Endothelial cell (in vitro differentiated cells): ENCODE measurements at regions not wholly inside any gene's neighbourhood (a gene's known extent, or its start where the extent isn't known, plus 50 kb on each side); places are given as distances from the start of the nearest gene placed in this dataset.

Source experiments
- DNase-seq: peaks from one replicate; pipeline ENCODE4 v3.0.0; 2021; ENCODE audit warnings: low spot score
- H3K27ac Mint-ChIP-seq: one replicate; pipeline ENCODE4 v1.8.0; 2021; ENCODE audit warnings: mixed read lengths, inconsistent platforms; ENCODE audit not compliant: unreplicated experiment
- H3K27me3 Mint-ChIP-seq: one replicate; pipeline ENCODE4 v1.8.0; 2021; ENCODE audit warnings: mild to moderate bottlenecking, moderate library complexity, mixed read lengths, inconsistent platforms; ENCODE audit not compliant: unreplicated experiment
- H3K36me3 Mint-ChIP-seq: one replicate; pipeline ENCODE4 v1.8.0; 2021; ENCODE audit warnings: mild to moderate bottlenecking, low read depth, mixed read lengths, inconsistent platforms; ENCODE audit not compliant: unreplicated experiment
- H3K4me1 Mint-ChIP-seq: one replicate; pipeline ENCODE4 v1.8.0; 2021; ENCODE audit warnings: mild to moderate bottlenecking, mixed read lengths, inconsistent platforms; ENCODE audit not compliant: unreplicated experiment
- H3K4me3 Mint-ChIP-seq: one replicate; pipeline ENCODE4 v1.8.0; 2021; ENCODE audit warnings: mild to moderate bottlenecking, mixed read lengths, inconsistent platforms; ENCODE audit not compliant: unreplicated experiment
- H3K9me3 Mint-ChIP-seq: one replicate; pipeline ENCODE4 v1.8.0; 2021; ENCODE audit warnings: mixed read lengths, inconsistent platforms; ENCODE audit not compliant: unreplicated experiment
- TF ChIP-seq, protein P1 (sequence below): fragments of 200-600 bp; sonication (generic); IDR thresholded peaks from one replicate; pipeline ENCODE4 v1.5.0; 2021; ENCODE audit warnings: antibody characterized with exemption; ENCODE audit not compliant: unreplicated experiment

DNA sequence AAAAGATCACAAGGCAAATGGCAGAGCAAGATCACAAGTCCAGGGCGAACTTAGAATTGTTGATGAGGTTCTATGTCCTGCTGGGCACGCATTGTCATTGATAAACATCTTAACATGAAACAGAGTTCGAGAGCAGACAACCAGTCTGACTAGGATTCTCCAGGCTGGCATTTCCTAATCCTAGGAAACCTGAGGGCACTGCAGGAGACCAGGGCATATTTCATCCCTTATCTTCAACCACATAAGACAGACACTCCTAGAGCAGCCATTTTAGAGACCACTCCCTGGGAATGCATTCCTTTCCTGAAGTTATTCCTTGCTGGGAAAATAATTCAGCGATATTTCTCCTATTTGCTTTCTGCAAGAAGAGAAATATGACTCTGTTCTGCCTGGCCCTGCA, 1199.9 kb downstream of the SI start:
- H3K27ac Mint-ChIP-seq = no peak overlapping the region
- H3K27me3 Mint-ChIP-seq = peaks cover 1% of the 10 kb centered on the region
- no peak for DNase-seq
- H3K9me3 Mint-ChIP-seq = no peaks in the 10 kb centered on the region
- TF ChIP-seq, protein P1, sequence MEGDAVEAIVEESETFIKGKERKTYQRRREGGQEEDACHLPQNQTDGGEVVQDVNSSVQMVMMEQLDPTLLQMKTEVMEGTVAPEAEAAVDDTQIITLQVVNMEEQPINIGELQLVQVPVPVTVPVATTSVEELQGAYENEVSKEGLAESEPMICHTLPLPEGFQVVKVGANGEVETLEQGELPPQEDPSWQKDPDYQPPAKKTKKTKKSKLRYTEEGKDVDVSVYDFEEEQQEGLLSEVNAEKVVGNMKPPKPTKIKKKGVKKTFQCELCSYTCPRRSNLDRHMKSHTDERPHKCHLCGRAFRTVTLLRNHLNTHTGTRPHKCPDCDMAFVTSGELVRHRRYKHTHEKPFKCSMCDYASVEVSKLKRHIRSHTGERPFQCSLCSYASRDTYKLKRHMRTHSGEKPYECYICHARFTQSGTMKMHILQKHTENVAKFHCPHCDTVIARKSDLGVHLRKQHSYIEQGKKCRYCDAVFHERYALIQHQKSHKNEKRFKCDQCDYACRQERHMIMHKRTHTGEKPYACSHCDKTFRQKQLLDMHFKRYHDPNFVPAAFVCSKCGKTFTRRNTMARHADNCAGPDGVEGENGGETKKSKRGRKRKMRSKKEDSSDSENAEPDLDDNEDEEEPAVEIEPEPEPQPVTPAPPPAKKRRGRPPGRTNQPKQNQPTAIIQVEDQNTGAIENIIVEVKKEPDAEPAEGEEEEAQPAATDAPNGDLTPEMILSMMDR = no peak
- H3K4me1 Mint-ChIP-seq = no peaks in the 10 kb centered on the region
- H3K4me3 Mint-ChIP-seq = no peak overlapping the region
- H3K36me3 Mint-ChIP-seq = no peaks in the 10 kb centered on the region

DNA sequence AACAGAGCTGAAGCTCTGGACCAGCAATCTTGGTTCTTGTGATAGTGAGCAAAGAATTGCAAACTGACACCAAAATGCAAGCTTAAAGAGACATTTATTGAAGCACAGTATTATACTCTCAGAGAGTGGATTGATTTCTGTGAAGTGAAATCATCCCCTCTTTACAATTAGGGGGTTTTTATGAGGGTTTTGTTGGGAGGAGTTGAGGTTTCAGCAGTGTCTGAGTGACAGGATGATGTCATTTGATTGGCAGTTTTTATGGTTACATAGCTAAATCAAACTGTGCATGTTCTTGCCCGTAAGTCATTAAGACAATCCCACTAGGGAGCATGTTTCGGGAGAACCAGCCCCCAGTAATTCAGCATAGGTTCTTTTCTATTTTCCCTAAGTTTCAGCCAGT, 1200.5 kb downstream of the SI start:
- H3K36me3 Mint-ChIP-seq = no peaks in the 10 kb centered on the region
- H3K9me3 Mint-ChIP-seq = no peaks in the 10 kb centered on the region
- no peak overlapping the region for H3K4me3 Mint-ChIP-seq
- TF ChIP-seq, protein P1 = no peak
- no peaks in the 10 kb centered on the region for H3K4me1 Mint-ChIP-seq
- no peak overlapping the region for H3K27ac Mint-ChIP-seq
- H3K27me3 Mint-ChIP-seq = peaks cover 1% of the 10 kb centered on the region
- no peak for DNase-seq

DNA sequence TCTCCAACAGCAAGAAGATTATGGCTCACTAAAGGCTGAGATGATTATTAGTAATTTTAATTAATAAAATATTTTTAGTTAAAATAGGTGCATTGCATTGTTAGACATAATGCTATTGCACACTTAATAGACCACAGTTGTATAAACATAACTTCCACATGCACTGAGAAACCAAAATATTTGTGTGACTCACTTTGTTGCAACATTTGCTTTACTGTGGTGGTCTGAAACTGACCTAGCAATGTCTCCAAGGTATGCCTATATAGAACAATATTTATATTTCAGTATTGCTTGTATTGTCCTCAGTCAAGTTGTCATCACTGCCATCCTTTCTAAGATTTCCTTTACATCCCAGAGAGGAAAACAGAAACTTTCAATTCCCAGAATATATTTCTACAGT, 1215.2 kb downstream of the SI start:
- Mint-ChIP-seq H3K9me3 (no peaks in the 10 kb centered on the region), H3K27me3 (no peaks in the 10 kb centered on the region), H3K4me1 (no peaks in the 10 kb centered on the region), H3K4me3 (no peak overlapping the region), H3K27ac (no peak overlapping the region), H3K36me3 (no peaks in the 10 kb centered on the region)
- TF ChIP-seq, protein P1 = no peak
- DNase-seq = no peak

DNA sequence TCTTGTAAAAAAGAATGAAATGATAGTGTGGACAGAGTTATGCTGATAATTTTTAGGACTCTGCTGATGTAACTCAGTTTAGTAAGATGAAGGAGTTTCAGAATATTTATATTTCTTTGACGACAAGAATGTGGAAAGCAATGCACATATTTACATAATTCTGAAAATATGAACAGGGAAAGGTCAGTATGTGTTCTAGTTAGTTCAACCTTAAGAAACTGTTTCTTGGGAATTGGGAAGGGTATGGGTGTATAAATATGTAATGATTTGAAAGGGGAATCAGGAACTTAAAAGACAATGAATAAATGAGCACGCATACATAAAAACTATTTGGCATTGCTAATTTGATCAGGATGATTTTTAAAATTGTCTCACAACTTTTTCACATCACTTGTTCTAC, 1226.1 kb downstream of the SI start:
- no peak overlapping the region for H3K4me3 Mint-ChIP-seq
- H3K36me3 Mint-ChIP-seq = peaks cover under 1% of the 10 kb centered on the region
- TF ChIP-seq, protein P1 = no peak

DNA sequence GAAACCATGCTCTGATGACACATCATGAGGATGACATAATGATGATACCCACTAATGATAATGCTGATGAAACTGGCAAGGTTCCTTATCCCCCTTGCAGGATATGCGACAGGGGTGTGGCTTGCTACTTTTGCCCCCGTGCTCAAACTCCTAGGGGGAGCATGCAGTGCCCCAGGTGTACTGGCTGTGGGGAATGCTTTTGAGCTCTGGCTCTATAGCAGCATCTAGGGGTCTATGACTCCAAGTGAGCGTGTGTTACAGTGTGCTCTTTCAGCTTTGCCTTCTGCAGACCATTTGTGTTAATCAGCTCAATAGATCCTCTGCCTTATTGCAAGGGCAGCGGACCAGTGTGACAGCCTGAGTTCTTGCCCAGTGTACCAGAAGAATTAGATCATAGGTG, 1239.5 kb downstream of the SI start:
- Mint-ChIP-seq H3K9me3 (no peaks in the 10 kb centered on the region), H3K4me1 (no peaks in the 10 kb centered on the region), H3K36me3 (no peaks in the 10 kb centered on the region), H3K4me3 (no peak overlapping the region), H3K27me3 (no peaks in the 10 kb centered on the region), H3K27ac (no peak overlapping the region)
- TF ChIP-seq, protein P1 = no peak
- DNase-seq = no peak

More for the DNA sequence above, 1226.1 kb downstream of the SI start:
- H3K4me1 Mint-ChIP-seq = no peaks in the 10 kb centered on the region
- peaks cover 2% of the 10 kb centered on the region for H3K9me3 Mint-ChIP-seq
- DNase-seq = no peak
- H3K27ac Mint-ChIP-seq = no peak overlapping the region
- H3K27me3 Mint-ChIP-seq = no peaks in the 10 kb centered on the region
